ENCODE measurements at regions not wholly inside any gene's neighbourhood (a gene's known extent, or its start where the extent isn't known, plus 50 kb on each side); places are given as distances from the start of the nearest gene placed in this dataset.
"Not testable (repeated sequence)": the region's sequence is repeated elsewhere in the genome, so short reads cannot be mapped to it uniquely, and the experiment has no call there.

GRCh38 chr9:108050894-108051293 is 561.3 kb upstream of the KLF4 start:
- no peaks in the 10 kb centered on the region for H3K36me3 Mint-ChIP-seq (ENCODE audit: low read depth)
- no peaks in the 10 kb centered on the region for H3K9me3 Mint-ChIP-seq

GRCh38 chr9:108049671-108050494 is 560.3 kb upstream of the KLF4 start:
- no peak overlapping the region for H3K4me3 Mint-ChIP-seq
- H3K27me3 Mint-ChIP-seq, result no peaks in the 10 kb centered on the region
- H3K9me3 Mint-ChIP-seq, result no peaks in the 10 kb centered on the region
- no peaks in the 10 kb centered on the region for H3K4me1 Mint-ChIP-seq (ENCODE audit: low read depth)
- H3K27ac Mint-ChIP-seq, result no peak overlapping the region
- H3K36me3 Mint-ChIP-seq (ENCODE audit: low read depth), result no peaks in the 10 kb centered on the region

More at GRCh38 chr9:108050894-108051293, 561.3 kb upstream of the KLF4 start:
- Mint-ChIP-seq H3K4me3 (no peak overlapping the region), H3K27me3 (no peaks in the 10 kb centered on the region), H3K4me1 (ENCODE audit: low read depth) (no peaks in the 10 kb centered on the region), H3K27ac (no peak overlapping the region)

GRCh38 chr9:108049026-108049607 is 559.5 kb upstream of the KLF4 start:
- Mint-ChIP-seq H3K4me1 (ENCODE audit: low read depth) (no peaks in the 10 kb centered on the region), H3K9me3 (no peaks in the 10 kb centered on the region), H3K4me3 (no peak overlapping the region), H3K36me3 (ENCODE audit: low read depth) (no peaks in the 10 kb centered on the region), H3K27me3 (no peaks in the 10 kb centered on the region), H3K27ac (no peak overlapping the region)

GRCh38 chr9:108048406-108049025 is 558.9 kb upstream of the KLF4 start:
- Mint-ChIP-seq H3K36me3 (ENCODE audit: low read depth) (no peaks in the 10 kb centered on the region), H3K4me1 (ENCODE audit: low read depth) (no peaks in the 10 kb centered on the region), H3K4me3 (no peak overlapping the region), H3K27me3 (no peaks in the 10 kb centered on the region), H3K9me3 (peaks cover 4% of the 10 kb centered on the region), H3K27ac (no peak overlapping the region)

GRCh38 chr9:108047777-108048176 is 558.2 kb upstream of the KLF4 start:
- not testable (repeated sequence) for H3K4me1 Mint-ChIP-seq (ENCODE audit: low read depth); H3K27ac Mint-ChIP-seq; H3K4me3 Mint-ChIP-seq; H3K27me3 Mint-ChIP-seq; H3K36me3 Mint-ChIP-seq (ENCODE audit: low read depth); H3K9me3 Mint-ChIP-seq

- H3K36me3 Mint-ChIP-seq (ENCODE audit: low read depth), result no peaks in the 10 kb centered on the region
- H3K9me3 Mint-ChIP-seq, result peaks cover 6% of the 10 kb centered on the region
- H3K27ac Mint-ChIP-seq, result no peak overlapping the region
- no peak overlapping the region for H3K4me3 Mint-ChIP-seq
- no peaks in the 10 kb centered on the region for H3K4me1 Mint-ChIP-seq (ENCODE audit: low read depth)
- no peaks in the 10 kb centered on the region for H3K27me3 Mint-ChIP-seq
Measured at GRCh38 chr9:108047264-108047663, 557.7 kb upstream of the KLF4 start.

GRCh38 chr9:108045851-108046250 is 556.3 kb upstream of the KLF4 start:
- no peak overlapping the region for H3K27ac Mint-ChIP-seq
- no peak overlapping the region for H3K4me3 Mint-ChIP-seq
- no peaks in the 10 kb centered on the region for H3K4me1 Mint-ChIP-seq (ENCODE audit: low read depth)
- peaks cover 16% of the 10 kb centered on the region for H3K9me3 Mint-ChIP-seq
- no peaks in the 10 kb centered on the region for H3K27me3 Mint-ChIP-seq
- no peaks in the 10 kb centered on the region for H3K36me3 Mint-ChIP-seq (ENCODE audit: low read depth)

- no peaks in the 10 kb centered on the region for H3K4me1 Mint-ChIP-seq (ENCODE audit: low read depth)
- H3K9me3 Mint-ChIP-seq, result peaks cover 16% of the 10 kb centered on the region
- no peak overlapping the region for H3K27ac Mint-ChIP-seq
- H3K4me3 Mint-ChIP-seq, result no peak overlapping the region
- H3K27me3 Mint-ChIP-seq, result no peaks in the 10 kb centered on the region
- no peaks in the 10 kb centered on the region for H3K36me3 Mint-ChIP-seq (ENCODE audit: low read depth)
Measured at GRCh38 chr9:108043585-108043984, 554.0 kb upstream of the KLF4 start.

- no peaks in the 10 kb centered on the region for H3K4me1 Mint-ChIP-seq (ENCODE audit: low read depth)
- H3K27ac Mint-ChIP-seq, result no peak overlapping the region
- H3K4me3 Mint-ChIP-seq, result no peak overlapping the region
- peaks cover 2% of the 10 kb centered on the region for H3K27me3 Mint-ChIP-seq
- H3K9me3 Mint-ChIP-seq, result peaks cover 16% of the 10 kb centered on the region
- no peaks in the 10 kb centered on the region for H3K36me3 Mint-ChIP-seq (ENCODE audit: low read depth)
Measured at GRCh38 chr9:108041551-108041950, 552.0 kb upstream of the KLF4 start.

- Mint-ChIP-seq H3K4me1 (ENCODE audit: low read depth) (no peaks in the 10 kb centered on the region), H3K27me3 (peaks cover 4% of the 10 kb centered on the region), H3K27ac (no peak overlapping the region), H3K4me3 (no peak overlapping the region), H3K9me3 (peaks cover 16% of the 10 kb centered on the region), H3K36me3 (ENCODE audit: low read depth) (no peaks in the 10 kb centered on the region)
Measured at GRCh38 chr9:108040783-108041182, 551.2 kb upstream of the KLF4 start.

- H3K4me3 Mint-ChIP-seq, result no peak overlapping the region
- H3K9me3 Mint-ChIP-seq, result peaks cover 16% of the 10 kb centered on the region
- no peak overlapping the region for H3K27ac Mint-ChIP-seq
- H3K27me3 Mint-ChIP-seq, result peaks cover 4% of the 10 kb centered on the region
- H3K36me3 Mint-ChIP-seq (ENCODE audit: low read depth), result no peaks in the 10 kb centered on the region
- H3K4me1 Mint-ChIP-seq (ENCODE audit: low read depth), result no peaks in the 10 kb centered on the region
Measured at GRCh38 chr9:108039493-108039892, 549.9 kb upstream of the KLF4 start.

GRCh38 chr9:108039012-108039411 is 549.4 kb upstream of the KLF4 start:
- no peaks in the 10 kb centered on the region for H3K4me1 Mint-ChIP-seq (ENCODE audit: low read depth)
- no peak overlapping the region for H3K27ac Mint-ChIP-seq
- H3K27me3 Mint-ChIP-seq, result peaks cover 4% of the 10 kb centered on the region
- H3K9me3 Mint-ChIP-seq, result peaks cover 16% of the 10 kb centered on the region
- H3K36me3 Mint-ChIP-seq (ENCODE audit: low read depth), result no peaks in the 10 kb centered on the region
- no peak overlapping the region for H3K4me3 Mint-ChIP-seq

GRCh38 chr9:108035487-108035886 is 545.9 kb upstream of the KLF4 start:
- Mint-ChIP-seq H3K4me1 (ENCODE audit: low read depth) (no peaks in the 10 kb centered on the region), H3K9me3 (peaks cover 3% of the 10 kb centered on the region), H3K27ac (no peak overlapping the region), H3K36me3 (ENCODE audit: low read depth) (no peaks in the 10 kb centered on the region), H3K4me3 (no peak overlapping the region), H3K27me3 (peaks cover 4% of the 10 kb centered on the region)

GRCh38 chr9:108033976-108034964 is 544.7 kb upstream of the KLF4 start:
- Mint-ChIP-seq H3K4me3 (no peak overlapping the region), H3K27me3 (peaks cover 4% of the 10 kb centered on the region), H3K9me3 (peaks cover 7% of the 10 kb centered on the region), H3K4me1 (ENCODE audit: low read depth) (no peaks in the 10 kb centered on the region), H3K27ac (no peak overlapping the region), H3K36me3 (ENCODE audit: low read depth) (no peaks in the 10 kb centered on the region)

All from stimulated activated naive CD8-positive, alpha-beta T cell treated with anti-CD3 and anti-CD28 coated beads, Interleukin-15, Interleukin-2, amounts not matched to agents 100 ng/mL and 50 ng/mL, for 24 hours (primary cell).